Progenitor cell of endocrine pancreas (in vitro differentiated cells): ENCODE measurements at regions not wholly inside any gene's neighbourhood (a gene's known extent, or its start where the extent isn't known, plus 50 kb on each side); places are given as distances from the start of the nearest gene placed in this dataset.

ENCODE experiments used
- DNase-seq: peaks from one replicate; pipeline ENCODE4 v3.0.0; 2021; ENCODE audit warnings: low spot score; ENCODE audit not compliant: unreplicated experiment
- H3K27ac Mint-ChIP-seq: 2 replicates; pipeline ENCODE4 v1.8.0; 2021; ENCODE audit warnings: mild to moderate bottlenecking, moderate library complexity, mixed read lengths
- H3K27me3 Mint-ChIP-seq: 2 replicates; pipeline ENCODE4 v1.8.0; 2021; ENCODE audit warnings: mixed read lengths
- H3K36me3 Mint-ChIP-seq: 2 replicates; pipeline ENCODE4 v1.8.0; 2022; ENCODE audit warnings: mixed read lengths; ENCODE audit not compliant: insufficient read depth
- H3K4me1 Mint-ChIP-seq: 2 replicates; pipeline ENCODE4 v1.8.0; 2021; ENCODE audit warnings: low read depth, mixed read lengths
- H3K4me3 Mint-ChIP-seq: 2 replicates; pipeline ENCODE4 v1.8.0; 2021; ENCODE audit warnings: low read depth, mild to moderate bottlenecking, moderate library complexity, mixed read lengths
- H3K9me3 Mint-ChIP-seq: 2 replicates; pipeline ENCODE4 v1.8.0; 2021; ENCODE audit warnings: low read depth, mixed read lengths
- TF ChIP-seq, protein P1 (sequence below): fragments of 200-600 bp; sonication (generic); IDR thresholded peaks from one replicate; pipeline ENCODE4 v1.5.0; 2021; ENCODE audit warnings: antibody characterized with exemption, mild to moderate bottlenecking; ENCODE audit not compliant: unreplicated experiment

DNA sequence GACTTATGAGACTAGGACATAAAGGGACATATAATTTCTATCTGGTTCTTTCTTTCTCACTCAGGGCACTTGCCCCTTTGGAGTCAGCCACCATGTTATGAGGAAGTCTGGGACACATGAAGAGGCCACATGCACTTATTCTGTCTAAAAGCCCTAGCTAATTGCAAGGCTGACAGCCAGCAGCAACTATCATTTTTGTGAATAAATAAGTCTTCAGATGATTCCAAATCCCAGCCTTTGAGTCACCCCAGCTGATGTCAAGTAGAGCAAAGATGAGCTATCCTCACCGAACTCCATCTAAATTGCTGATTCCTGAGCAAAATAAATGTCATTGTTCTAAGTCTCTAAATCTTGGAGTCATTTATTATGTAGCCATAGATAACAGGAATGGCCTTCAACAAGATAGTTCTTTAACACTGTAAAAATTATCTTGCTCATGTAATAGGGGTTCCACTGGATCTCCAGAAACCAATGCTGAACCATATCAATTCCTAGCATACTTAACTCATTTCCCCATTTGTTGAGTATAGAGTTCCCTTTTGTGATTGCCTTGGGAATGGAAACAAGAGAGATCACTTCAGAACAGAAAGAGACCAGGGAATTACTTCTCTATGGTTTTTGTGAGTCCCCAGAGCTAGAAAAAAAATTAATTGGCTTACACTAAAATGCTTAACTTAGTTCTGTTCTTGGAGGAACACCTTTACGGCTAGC is 50.6 kb upstream of the FN1 start:
- Mint-ChIP-seq H3K27me3 (no peaks in the 10 kb centered on the region), H3K4me3 (no peak overlapping the region), H3K4me1 (no peaks in the 10 kb centered on the region), H3K36me3 (no peaks in the 10 kb centered on the region), H3K27ac (no peak overlapping the region), H3K9me3 (peaks cover 3% of the 10 kb centered on the region)
- TF ChIP-seq, protein P1, sequence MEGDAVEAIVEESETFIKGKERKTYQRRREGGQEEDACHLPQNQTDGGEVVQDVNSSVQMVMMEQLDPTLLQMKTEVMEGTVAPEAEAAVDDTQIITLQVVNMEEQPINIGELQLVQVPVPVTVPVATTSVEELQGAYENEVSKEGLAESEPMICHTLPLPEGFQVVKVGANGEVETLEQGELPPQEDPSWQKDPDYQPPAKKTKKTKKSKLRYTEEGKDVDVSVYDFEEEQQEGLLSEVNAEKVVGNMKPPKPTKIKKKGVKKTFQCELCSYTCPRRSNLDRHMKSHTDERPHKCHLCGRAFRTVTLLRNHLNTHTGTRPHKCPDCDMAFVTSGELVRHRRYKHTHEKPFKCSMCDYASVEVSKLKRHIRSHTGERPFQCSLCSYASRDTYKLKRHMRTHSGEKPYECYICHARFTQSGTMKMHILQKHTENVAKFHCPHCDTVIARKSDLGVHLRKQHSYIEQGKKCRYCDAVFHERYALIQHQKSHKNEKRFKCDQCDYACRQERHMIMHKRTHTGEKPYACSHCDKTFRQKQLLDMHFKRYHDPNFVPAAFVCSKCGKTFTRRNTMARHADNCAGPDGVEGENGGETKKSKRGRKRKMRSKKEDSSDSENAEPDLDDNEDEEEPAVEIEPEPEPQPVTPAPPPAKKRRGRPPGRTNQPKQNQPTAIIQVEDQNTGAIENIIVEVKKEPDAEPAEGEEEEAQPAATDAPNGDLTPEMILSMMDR, result no peak
- no peak for DNase-seq
